ENCODE measurements at regions not wholly inside any gene's neighbourhood (a gene's known extent, or its start where the extent isn't known, plus 50 kb on each side); places are given as distances from the start of the nearest gene placed in this dataset.

- DNase-seq = no peak
- Mint-ChIP-seq H3K27ac (ENCODE audit: unreplicated experiment) (no peak overlapping the region), H3K4me1 (ENCODE audit: low read depth, unreplicated experiment) (peaks cover 12% of the 10 kb centered on the region), H3K36me3 (ENCODE audit: insufficient read depth, unreplicated experiment) (no peaks in the 10 kb centered on the region), H3K4me3 (ENCODE audit: low read depth, unreplicated experiment) (no peak overlapping the region), H3K9me3 (ENCODE audit: low read depth, unreplicated experiment) (no peaks in the 10 kb centered on the region), H3K27me3 (ENCODE audit: unreplicated experiment) (no peaks in the 10 kb centered on the region)
- CTCF ChIA-PET = no interaction called here
- BruUV-seq (replicated peaks) = no TSS peak
- TF ChIP-seq CTCF (IDR thresholded peaks at IDR 0.05; ENCODE audit: unreplicated experiment) = no peak
- intact Hi-C loops (cut with micrococcal nuclease; ENCODE audit: unreplicated experiment) = no loop called here
Observed at GRCh38 chr3:190710723-190711122, 151.8 kb downstream of the GMNC start.

- peaks cover 12% of the 10 kb centered on the region for H3K4me1 Mint-ChIP-seq (ENCODE audit: low read depth, unreplicated experiment)
- H3K27me3 Mint-ChIP-seq (ENCODE audit: unreplicated experiment) = no peaks in the 10 kb centered on the region
- H3K27ac Mint-ChIP-seq (ENCODE audit: unreplicated experiment) = no peak overlapping the region
- intact Hi-C loops (cut with micrococcal nuclease; ENCODE audit: unreplicated experiment) = no loop called here
- TF ChIP-seq CTCF (IDR thresholded peaks at IDR 0.05; ENCODE audit: unreplicated experiment) = no peak
- CTCF ChIA-PET = interaction anchor here (1.0 kb wide), 1 partner anchor 9 kb away, joined by 3 read pairs; no protein-coding TSS in a partner anchor
- no peaks in the 10 kb centered on the region for H3K9me3 Mint-ChIP-seq (ENCODE audit: low read depth, unreplicated experiment)
- no peaks in the 10 kb centered on the region for H3K36me3 Mint-ChIP-seq (ENCODE audit: insufficient read depth, unreplicated experiment)
- DNase-seq = no peak
- BruUV-seq (replicated peaks) = no TSS peak
- no peak overlapping the region for H3K4me3 Mint-ChIP-seq (ENCODE audit: low read depth, unreplicated experiment)
Observed at GRCh38 chr3:190709351-190709773, 153.1 kb downstream of the GMNC start.
